HCT116 (cell line): ENCODE measurements at regions not wholly inside any gene's neighbourhood (a gene's known extent, or its start where the extent isn't known, plus 50 kb on each side); places are given as distances from the start of the nearest gene placed in this dataset.

ENCODE experiments used
- ATAC-seq: fragments of 200-7000 bp; cut with Tn5 transposase; 2 replicates; pipeline ENCODE4 v1.9.1; 2020; ENCODE audit warnings: mild to moderate bottlenecking, moderate library complexity
- BruUV-seq: library from RNA; stranded (reverse); fragments of 400-500 nt; replicated peaks from 2 replicates; lab custom pipeline; 2021; lab: Mats Ljungman, UMichigan
- CTCF ChIA-PET: fragments of 300-600 bp; sonication (Branson Sonifier 250); formaldehyde crosslinking; loops from one replicate; lab custom pipeline; 2021; ENCODE audit warnings: antibody characterized with exemption; lab: Charles Lee
- POLR2A ChIA-PET: fragments of 300-600, 350-600 bp; sonication (Branson Sonifier 250); formaldehyde crosslinking; loops from one replicate; lab custom pipeline; 2021; ENCODE audit warnings: antibody characterized with exemption; lab: Charles Lee
- RAD21 ChIA-PET, 2 experiments: fragments of 300-600 bp; sonication (Branson Sonifier 250); formaldehyde crosslinking; loops; one replicate each; lab custom pipeline; 2023; ENCODE audit warnings: low total read pairs in 2 of 2; ENCODE audit not compliant: uncharacterized antibody in 2 of 2, unreplicated experiment in 2 of 2, low non-redundant PET in 1 of 2; lab: Charles Lee
- DNase-seq: peaks from one replicate; pipeline ENCODE4 v3.0.0-alpha.2; 2010; ENCODE audit warnings: low read depth, low spot score
- H2AFZ ChIP-seq: fragments of 200-600 bp; shearing (Covaris generic), sonication (generic); 2 replicates; pipeline ENCODE4 v1.6.1; 2017; ENCODE audit warnings: low read depth, mixed run types, mixed read lengths, antibody characterized with exemption, low read length; ENCODE audit not compliant: poor library complexity, severe bottlenecking
- H3K27ac ChIP-seq: 2 replicates; pipeline ENCODE4 v1.5.1; 2012; ENCODE audit warnings: low read depth, low read length
- H3K27me3 ChIP-seq: fragments of 200-600 bp; sonication (generic); 2 replicates; pipeline ENCODE4 v1.6.1; 2016; ENCODE audit warnings: mixed run types, low read length, mixed read lengths; ENCODE audit not compliant: insufficient read depth
- H3K36me3 ChIP-seq, 2 experiments: fragments of 200-500 bp in 1 of 2; fragments of 200-600 bp in 1 of 2; sonication (Bioruptor generic) in 1 of 2; sonication (generic) in 1 of 2; 2 replicates each; pipeline versions ENCODE4 v1.5.1 to v1.6.1; 2014 to 2016; ENCODE audit warnings: low read length in 2 of 2, inconsistent platforms in 1 of 2, mixed read lengths in 1 of 2, mixed run types in 1 of 2; ENCODE audit not compliant: insufficient read depth in 2 of 2, control insufficient read depth in 1 of 2
- H3K4me1 ChIP-seq, 2 experiments: fragments of 200-600 bp in 1 of 2; sonication (generic) in 1 of 2; 2 replicates each; pipeline versions ENCODE4 v1.5.1 to v1.6.1; 2012 to 2017; ENCODE audit warnings: low read length in 2 of 2, inconsistent platforms in 1 of 2, mild to moderate bottlenecking in 1 of 2, mixed read lengths in 1 of 2, mixed run types in 1 of 2, moderate library complexity in 1 of 2; ENCODE audit not compliant: insufficient read depth in 2 of 2, control insufficient read depth in 1 of 2
- H3K4me2 ChIP-seq: fragments of 200-600 bp; sonication (generic); 2 replicates; pipeline ENCODE4 v1.6.1; 2017; ENCODE audit warnings: mixed run types, low read length, mixed read lengths
- H3K4me3 ChIP-seq, 2 experiments: fragments of 200-600 bp in 1 of 2; sonication (generic) in 1 of 2; replicated peaks in 1 of 2; 2 replicates each; pipeline ENCODE4 v1.5.1; 2011 to 2016; ENCODE audit warnings: low read length in 2 of 2, control low read depth in 1 of 2, low read depth in 1 of 2, mild to moderate bottlenecking in 1 of 2, mixed read lengths in 1 of 2, mixed run types in 1 of 2
- H3K79me2 ChIP-seq: fragments of 200-600 bp; sonication (generic); 2 replicates; pipeline ENCODE4 v1.6.1; 2017; ENCODE audit warnings: mild to moderate bottlenecking, mixed run types, low read length, moderate library complexity, mixed read lengths; ENCODE audit not compliant: insufficient read depth
- H3K9ac ChIP-seq: fragments of 200-600 bp; sonication (generic); 2 replicates; pipeline ENCODE4 v1.6.1; 2016; ENCODE audit warnings: low read length, mixed read lengths
- H3K9me2 ChIP-seq: fragments of 200-600 bp; sonication (generic), shearing (Covaris generic); 2 replicates; pipeline ENCODE4 v1.6.1; 2017; ENCODE audit warnings: mixed run types, mild to moderate bottlenecking, moderate library complexity; ENCODE audit not compliant: insufficient read depth
- H3K9me3 ChIP-seq, 2 experiments: fragments of 200-500 bp in 1 of 2; fragments of 200-600 bp in 1 of 2; sonication (Bioruptor generic) in 1 of 2; sonication (generic) in 1 of 2; 2 replicates each; pipeline ENCODE4 v1.6.1; 2014 to 2017; ENCODE audit warnings: low read length in 2 of 2, mixed read lengths in 2 of 2, inconsistent platforms in 1 of 2, low read depth in 1 of 2, mild to moderate bottlenecking in 1 of 2, mixed run types in 1 of 2, moderate library complexity in 1 of 2; ENCODE audit not compliant: control insufficient read depth in 1 of 2, insufficient read depth in 1 of 2
- H4K20me1 ChIP-seq: fragments of 200-600 bp; sonication (generic), shearing (Covaris generic); 2 replicates; pipeline ENCODE4 v1.6.1; 2017; ENCODE audit warnings: mixed run types, mild to moderate bottlenecking, moderate library complexity; ENCODE audit not compliant: insufficient read depth
- CBX3 ChIP-seq: IDR thresholded peaks from 2 replicates; pipeline ENCODE4 v1.6.1; 2012; ENCODE audit warnings: low read depth
- CEBPB ChIP-seq: IDR thresholded peaks from 2 replicates; pipeline ENCODE4 v1.6.1; 2012; ENCODE audit warnings: low read depth
- ELF1 ChIP-seq: IDR thresholded peaks from 2 replicates; pipeline ENCODE4 v1.6.1; 2012; ENCODE audit warnings: low read depth, borderline replicate concordance
- EZH2 ChIP-seq: fragments of 200-600 bp; sonication (generic); IDR thresholded peaks from 2 replicates; pipeline ENCODE4 v1.6.1; 2017; ENCODE audit warnings: antibody characterized with exemption, mixed run types
- EZH2phosphoT487 ChIP-seq: fragments of 200-600 bp; IDR thresholded peaks from 2 replicates; pipeline ENCODE4 v1.6.1; 2018; ENCODE audit warnings: antibody characterized with exemption, borderline replicate concordance
- FOSL1 ChIP-seq: IDR thresholded peaks from 2 replicates; pipeline ENCODE4 v1.6.1; 2012; ENCODE audit warnings: low read depth
- JUND ChIP-seq: IDR thresholded peaks from 2 replicates; pipeline ENCODE4 v1.6.1; 2012
- RAD21 ChIP-seq: IDR thresholded peaks from 2 replicates; pipeline ENCODE4 v1.6.1; 2012; ENCODE audit warnings: low read depth, mild to moderate bottlenecking
- SIN3A ChIP-seq: IDR thresholded peaks from 2 replicates; pipeline ENCODE4 v1.6.1; 2012; ENCODE audit warnings: low read depth
- TCF7L2 ChIP-seq: IDR thresholded peaks from 2 replicates; pipeline ENCODE4 v1.7.0; 2011; ENCODE audit warnings: borderline replicate concordance, inconsistent platforms; ENCODE audit not compliant: insufficient read depth, insufficient read length; ENCODE audit errors: extremely low read depth
- YY1 ChIP-seq: IDR thresholded peaks from 2 replicates; pipeline ENCODE4 v1.6.1; 2011; ENCODE audit warnings: low read length, low read depth, moderate library complexity, mild to moderate bottlenecking; ENCODE audit not compliant: insufficient replicate concordance; ENCODE audit errors: extremely low read depth
- ZFX ChIP-seq: fragments of 450-650 bp; IDR thresholded peaks from 2 replicates; pipeline ENCODE4 v1.6.1; 2017
- intact Hi-C: fragments of 100-400 bp; cut with micrococcal nuclease; formaldehyde crosslinking; loops from 2 replicates; pipeline ENCODE4 v1.10.0; 2022
- TF ChIP-seq, protein P1 (sequence below): IDR thresholded peaks from 2 replicates; pipeline ENCODE4 v1.6.1; 2012; ENCODE audit warnings: low read depth
- TF ChIP-seq, protein P2 (sequence below): IDR thresholded peaks from 2 replicates; pipeline ENCODE4 v1.6.1; 2012
- TF ChIP-seq, protein P3 (sequence below): IDR thresholded peaks from 2 replicates; pipeline ENCODE4 v1.6.1; 2011; ENCODE audit warnings: mild to moderate bottlenecking, low read length, moderate library complexity; ENCODE audit not compliant: insufficient replicate concordance; ENCODE audit errors: extremely low read depth
- TF ChIP-seq, protein P4 (sequence below): IDR thresholded peaks from 2 replicates; pipeline ENCODE4 v1.6.1; 2012

DNA sequence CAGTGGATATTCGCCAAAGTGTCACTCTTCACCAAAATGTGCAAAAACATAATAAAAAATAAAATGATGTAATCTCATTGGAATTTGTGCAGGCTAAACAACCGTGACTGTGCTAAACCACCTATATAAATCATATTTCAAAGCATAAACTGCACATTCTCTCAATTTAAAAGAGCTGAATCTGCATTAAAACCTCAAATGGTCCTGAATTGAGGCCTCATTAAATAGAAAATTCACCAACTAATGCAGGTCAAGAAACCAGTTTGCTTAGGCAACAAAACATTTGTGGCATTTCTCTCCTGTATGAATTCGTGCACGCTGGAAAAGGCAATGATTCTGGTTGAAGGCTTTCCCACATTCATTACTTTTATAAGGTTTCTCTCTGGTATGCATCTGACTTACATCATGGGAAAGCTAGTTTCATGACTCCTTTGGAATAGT is 80.1 kb upstream of the IFNG-AS1 start (continued):
- TF ChIP-seq, protein P1, sequence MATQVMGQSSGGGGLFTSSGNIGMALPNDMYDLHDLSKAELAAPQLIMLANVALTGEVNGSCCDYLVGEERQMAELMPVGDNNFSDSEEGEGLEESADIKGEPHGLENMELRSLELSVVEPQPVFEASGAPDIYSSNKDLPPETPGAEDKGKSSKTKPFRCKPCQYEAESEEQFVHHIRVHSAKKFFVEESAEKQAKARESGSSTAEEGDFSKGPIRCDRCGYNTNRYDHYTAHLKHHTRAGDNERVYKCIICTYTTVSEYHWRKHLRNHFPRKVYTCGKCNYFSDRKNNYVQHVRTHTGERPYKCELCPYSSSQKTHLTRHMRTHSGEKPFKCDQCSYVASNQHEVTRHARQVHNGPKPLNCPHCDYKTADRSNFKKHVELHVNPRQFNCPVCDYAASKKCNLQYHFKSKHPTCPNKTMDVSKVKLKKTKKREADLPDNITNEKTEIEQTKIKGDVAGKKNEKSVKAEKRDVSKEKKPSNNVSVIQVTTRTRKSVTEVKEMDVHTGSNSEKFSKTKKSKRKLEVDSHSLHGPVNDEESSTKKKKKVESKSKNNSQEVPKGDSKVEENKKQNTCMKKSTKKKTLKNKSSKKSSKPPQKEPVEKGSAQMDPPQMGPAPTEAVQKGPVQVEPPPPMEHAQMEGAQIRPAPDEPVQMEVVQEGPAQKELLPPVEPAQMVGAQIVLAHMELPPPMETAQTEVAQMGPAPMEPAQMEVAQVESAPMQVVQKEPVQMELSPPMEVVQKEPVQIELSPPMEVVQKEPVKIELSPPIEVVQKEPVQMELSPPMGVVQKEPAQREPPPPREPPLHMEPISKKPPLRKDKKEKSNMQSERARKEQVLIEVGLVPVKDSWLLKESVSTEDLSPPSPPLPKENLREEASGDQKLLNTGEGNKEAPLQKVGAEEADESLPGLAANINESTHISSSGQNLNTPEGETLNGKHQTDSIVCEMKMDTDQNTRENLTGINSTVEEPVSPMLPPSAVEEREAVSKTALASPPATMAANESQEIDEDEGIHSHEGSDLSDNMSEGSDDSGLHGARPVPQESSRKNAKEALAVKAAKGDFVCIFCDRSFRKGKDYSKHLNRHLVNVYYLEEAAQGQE = no peak
- no peak for TF ChIP-seq JUND
- no peak for TF ChIP-seq FOSL1
- TF ChIP-seq YY1 = no peak
- no peak for TF ChIP-seq EZH2
- no peak for TF ChIP-seq ZFX

DNA sequence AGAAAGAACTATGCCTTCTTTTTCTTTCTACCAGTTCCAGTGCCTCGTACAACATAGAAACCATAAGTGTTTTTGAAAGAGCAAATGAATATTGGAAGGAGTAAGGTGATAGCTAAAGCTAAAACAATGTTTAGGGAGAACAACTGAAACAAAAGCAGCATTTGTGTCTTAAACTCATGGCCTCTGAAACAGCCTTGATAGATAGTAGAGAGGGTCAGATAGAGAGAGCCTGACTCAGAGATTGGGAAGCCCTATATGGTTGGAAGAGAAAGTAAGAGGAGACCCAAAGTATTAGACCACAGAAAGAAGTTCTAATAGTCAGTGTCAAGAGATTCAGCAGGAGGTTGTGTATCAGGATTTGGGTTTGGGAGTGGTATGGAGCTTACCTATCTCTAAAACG is 79.6 kb upstream of the IFNG-AS1 start:
- RAD21 ChIA-PET = no interaction called here
- no peak overlapping the region for H3K4me3 ChIP-seq
- no peaks in the 10 kb centered on the region for H3K9me2 ChIP-seq
- H3K36me3 ChIP-seq = no peaks in the 10 kb centered on the region
- no peaks in the 10 kb centered on the region for H4K20me1 ChIP-seq
- POLR2A ChIA-PET = no interaction called here
- no peaks in the 10 kb centered on the region for H3K27me3 ChIP-seq
- peak overlapping the region; percentile 37 for H3K4me2 ChIP-seq
- peak overlapping the region; percentile 59 for H2AFZ ChIP-seq
- BruUV-seq = no TSS peak
- peaks cover 0 to 26% of the 10 kb centered on the region in 2 experiments; a peak in 3 of 4 replicates for H3K4me1 ChIP-seq
- no peaks in the 10 kb centered on the region; a peak in 1 of 4 replicates for H3K9me3 ChIP-seq
- no peak for TF ChIP-seq RAD21
- TF ChIP-seq, protein P2, sequence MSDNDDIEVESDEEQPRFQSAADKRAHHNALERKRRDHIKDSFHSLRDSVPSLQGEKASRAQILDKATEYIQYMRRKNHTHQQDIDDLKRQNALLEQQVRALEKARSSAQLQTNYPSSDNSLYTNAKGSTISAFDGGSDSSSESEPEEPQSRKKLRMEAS = no peak
- no peak for TF ChIP-seq YY1
- TF ChIP-seq CBX3 = no peak
- TF ChIP-seq TCF7L2 = no peak
- TF ChIP-seq EZH2 = no peak
- no peak for TF ChIP-seq CEBPB
- no peak for TF ChIP-seq FOSL1
- TF ChIP-seq ELF1 = no peak
- no peak for TF ChIP-seq EZH2phosphoT487
- no peak for TF ChIP-seq SIN3A
- TF ChIP-seq, protein P1 = no peak
- TF ChIP-seq, protein P3, sequence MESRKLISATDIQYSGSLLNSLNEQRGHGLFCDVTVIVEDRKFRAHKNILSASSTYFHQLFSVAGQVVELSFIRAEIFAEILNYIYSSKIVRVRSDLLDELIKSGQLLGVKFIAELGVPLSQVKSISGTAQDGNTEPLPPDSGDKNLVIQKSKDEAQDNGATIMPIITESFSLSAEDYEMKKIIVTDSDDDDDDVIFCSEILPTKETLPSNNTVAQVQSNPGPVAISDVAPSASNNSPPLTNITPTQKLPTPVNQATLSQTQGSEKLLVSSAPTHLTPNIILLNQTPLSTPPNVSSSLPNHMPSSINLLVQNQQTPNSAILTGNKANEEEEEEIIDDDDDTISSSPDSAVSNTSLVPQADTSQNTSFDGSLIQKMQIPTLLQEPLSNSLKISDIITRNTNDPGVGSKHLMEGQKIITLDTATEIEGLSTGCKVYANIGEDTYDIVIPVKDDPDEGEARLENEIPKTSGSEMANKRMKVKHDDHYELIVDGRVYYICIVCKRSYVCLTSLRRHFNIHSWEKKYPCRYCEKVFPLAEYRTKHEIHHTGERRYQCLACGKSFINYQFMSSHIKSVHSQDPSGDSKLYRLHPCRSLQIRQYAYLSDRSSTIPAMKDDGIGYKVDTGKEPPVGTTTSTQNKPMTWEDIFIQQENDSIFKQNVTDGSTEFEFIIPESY = no peak
- TF ChIP-seq, protein P4, sequence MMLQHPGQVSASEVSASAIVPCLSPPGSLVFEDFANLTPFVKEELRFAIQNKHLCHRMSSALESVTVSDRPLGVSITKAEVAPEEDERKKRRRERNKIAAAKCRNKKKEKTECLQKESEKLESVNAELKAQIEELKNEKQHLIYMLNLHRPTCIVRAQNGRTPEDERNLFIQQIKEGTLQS = no peak
- H3K27ac ChIP-seq = no peak overlapping the region
- intact Hi-C loops = no loop called here
- DNase-seq (no peak), ATAC-seq (no peak)
- CTCF ChIA-PET = no interaction called here
- no peak overlapping the region for H3K9ac ChIP-seq
- H3K79me2 ChIP-seq = no peaks in the 10 kb centered on the region
